GM12878 (cell line): ENCODE measurements at regions not wholly inside any gene's neighbourhood (a gene's known extent, or its start where the extent isn't known, plus 50 kb on each side); places are given as distances from the start of the nearest gene placed in this dataset.

Experiments used
- BMI1 ChIP-seq: fragments of 450-650 bp; IDR thresholded peaks from 2 replicates; pipeline ENCODE4 v1.6.1; 2016; ENCODE audit warnings: mild to moderate bottlenecking, moderate library complexity, borderline replicate concordance
- CEBPB ChIP-seq, 2 experiments: fragments of 150-350 bp in 1 of 2; IDR thresholded peaks; 2 replicates each; pipeline ENCODE4 v1.6.1; 2012 to 2014; ENCODE audit warnings: low read depth in 2 of 2, low read length in 2 of 2, borderline replicate concordance in 1 of 2, inconsistent platforms in 1 of 2
- DPF2 ChIP-seq: fragments of 450-650 bp; IDR thresholded peaks from 2 replicates; pipeline ENCODE4 v1.6.1; 2017; ENCODE audit warnings: mild to moderate bottlenecking
- GABPA ChIP-seq: IDR thresholded peaks from 2 replicates; pipeline ENCODE4 v1.6.1; 2014; ENCODE audit warnings: antibody characterized with exemption, low read depth, mild to moderate bottlenecking, inconsistent platforms
- MAX ChIP-seq: IDR thresholded peaks from 2 replicates; pipeline ENCODE4 v1.6.1; 2012; ENCODE audit warnings: low read depth, low read length, improper control_type of control experiment
- MTA2 ChIP-seq: fragments of 450-650 bp; IDR thresholded peaks from 2 replicates; pipeline ENCODE4 v1.6.1; 2016; ENCODE audit warnings: low read depth, mild to moderate bottlenecking, moderate library complexity
- RAD51 ChIP-seq: fragments of 450-650 bp; IDR thresholded peaks from 2 replicates; pipeline ENCODE4 v1.6.1; 2016; ENCODE audit warnings: moderate library complexity, mild to moderate bottlenecking, inconsistent platforms
- TF ChIP-seq, protein P1 (sequence below): fragments of 450-650 bp; IDR thresholded peaks from 2 replicates; pipeline ENCODE4 v1.6.1; 2017; ENCODE audit warnings: mild to moderate bottlenecking, moderate library complexity
- TF ChIP-seq, protein P2 (sequence below): fragments of 450-650 bp; formaldehyde crosslinking; IDR thresholded peaks from 2 replicates; pipeline ENCODE4 v1.4.0; 2020; ENCODE audit warnings: mild to moderate bottlenecking, moderate library complexity

DNA sequence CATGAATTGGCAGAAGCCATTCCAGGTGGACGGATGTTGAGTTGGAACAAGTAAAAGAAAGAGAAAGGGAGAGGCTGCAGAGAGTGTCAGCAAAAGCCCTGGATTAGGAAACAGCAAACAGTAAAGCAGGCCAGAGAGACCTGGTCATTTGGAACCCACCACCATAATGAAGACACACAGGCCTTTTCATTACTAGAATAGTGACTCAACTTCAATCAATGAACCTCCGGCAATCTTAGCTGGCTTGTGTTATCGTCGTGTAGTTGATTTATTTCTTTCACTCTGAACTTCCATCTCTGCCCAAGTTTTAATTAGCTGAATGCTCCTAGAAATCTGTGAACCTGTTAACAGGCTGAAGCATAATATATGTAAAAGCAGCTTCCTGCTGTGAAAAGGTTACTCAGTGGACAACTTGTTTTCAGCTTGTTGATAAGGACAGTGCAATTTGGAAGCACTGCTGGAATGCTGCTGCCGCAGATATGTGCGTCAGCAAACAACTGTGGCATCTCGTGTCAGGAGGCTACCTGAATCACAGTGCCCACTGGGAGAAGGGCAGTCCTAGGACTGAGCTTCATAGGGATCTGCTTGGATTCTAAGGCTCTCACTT is 68.8 kb downstream of the SPANXN4 start (continued):
- TF ChIP-seq, protein P1, sequence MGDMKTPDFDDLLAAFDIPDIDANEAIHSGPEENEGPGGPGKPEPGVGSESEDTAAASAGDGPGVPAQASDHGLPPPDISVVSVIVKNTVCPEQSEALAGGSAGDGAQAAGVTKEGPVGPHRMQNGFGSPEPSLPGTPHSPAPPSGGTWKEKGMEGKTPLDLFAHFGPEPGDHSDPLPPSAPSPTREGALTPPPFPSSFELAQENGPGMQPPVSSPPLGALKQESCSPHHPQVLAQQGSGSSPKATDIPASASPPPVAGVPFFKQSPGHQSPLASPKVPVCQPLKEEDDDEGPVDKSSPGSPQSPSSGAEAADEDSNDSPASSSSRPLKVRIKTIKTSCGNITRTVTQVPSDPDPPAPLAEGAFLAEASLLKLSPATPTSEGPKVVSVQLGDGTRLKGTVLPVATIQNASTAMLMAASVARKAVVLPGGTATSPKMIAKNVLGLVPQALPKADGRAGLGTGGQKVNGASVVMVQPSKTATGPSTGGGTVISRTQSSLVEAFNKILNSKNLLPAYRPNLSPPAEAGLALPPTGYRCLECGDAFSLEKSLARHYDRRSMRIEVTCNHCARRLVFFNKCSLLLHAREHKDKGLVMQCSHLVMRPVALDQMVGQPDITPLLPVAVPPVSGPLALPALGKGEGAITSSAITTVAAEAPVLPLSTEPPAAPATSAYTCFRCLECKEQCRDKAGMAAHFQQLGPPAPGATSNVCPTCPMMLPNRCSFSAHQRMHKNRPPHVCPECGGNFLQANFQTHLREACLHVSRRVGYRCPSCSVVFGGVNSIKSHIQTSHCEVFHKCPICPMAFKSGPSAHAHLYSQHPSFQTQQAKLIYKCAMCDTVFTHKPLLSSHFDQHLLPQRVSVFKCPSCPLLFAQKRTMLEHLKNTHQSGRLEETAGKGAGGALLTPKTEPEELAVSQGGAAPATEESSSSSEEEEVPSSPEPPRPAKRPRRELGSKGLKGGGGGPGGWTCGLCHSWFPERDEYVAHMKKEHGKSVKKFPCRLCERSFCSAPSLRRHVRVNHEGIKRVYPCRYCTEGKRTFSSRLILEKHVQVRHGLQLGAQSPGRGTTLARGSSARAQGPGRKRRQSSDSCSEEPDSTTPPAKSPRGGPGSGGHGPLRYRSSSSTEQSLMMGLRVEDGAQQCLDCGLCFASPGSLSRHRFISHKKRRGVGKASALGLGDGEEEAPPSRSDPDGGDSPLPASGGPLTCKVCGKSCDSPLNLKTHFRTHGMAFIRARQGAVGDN = no peak
- TF ChIP-seq MTA2 (no peak), BMI1 (no peak), MAX (no peak), DPF2 (no peak), GABPA (no peak), CEBPB (IDR thresholded peaks at IDR 0.05; ENCODE audit: borderline replicate concordance in 1 of 2, low read depth in 2 of 2, low read length in 2 of 2) (no peak), RAD51 (no peak)
- TF ChIP-seq, protein P2, sequence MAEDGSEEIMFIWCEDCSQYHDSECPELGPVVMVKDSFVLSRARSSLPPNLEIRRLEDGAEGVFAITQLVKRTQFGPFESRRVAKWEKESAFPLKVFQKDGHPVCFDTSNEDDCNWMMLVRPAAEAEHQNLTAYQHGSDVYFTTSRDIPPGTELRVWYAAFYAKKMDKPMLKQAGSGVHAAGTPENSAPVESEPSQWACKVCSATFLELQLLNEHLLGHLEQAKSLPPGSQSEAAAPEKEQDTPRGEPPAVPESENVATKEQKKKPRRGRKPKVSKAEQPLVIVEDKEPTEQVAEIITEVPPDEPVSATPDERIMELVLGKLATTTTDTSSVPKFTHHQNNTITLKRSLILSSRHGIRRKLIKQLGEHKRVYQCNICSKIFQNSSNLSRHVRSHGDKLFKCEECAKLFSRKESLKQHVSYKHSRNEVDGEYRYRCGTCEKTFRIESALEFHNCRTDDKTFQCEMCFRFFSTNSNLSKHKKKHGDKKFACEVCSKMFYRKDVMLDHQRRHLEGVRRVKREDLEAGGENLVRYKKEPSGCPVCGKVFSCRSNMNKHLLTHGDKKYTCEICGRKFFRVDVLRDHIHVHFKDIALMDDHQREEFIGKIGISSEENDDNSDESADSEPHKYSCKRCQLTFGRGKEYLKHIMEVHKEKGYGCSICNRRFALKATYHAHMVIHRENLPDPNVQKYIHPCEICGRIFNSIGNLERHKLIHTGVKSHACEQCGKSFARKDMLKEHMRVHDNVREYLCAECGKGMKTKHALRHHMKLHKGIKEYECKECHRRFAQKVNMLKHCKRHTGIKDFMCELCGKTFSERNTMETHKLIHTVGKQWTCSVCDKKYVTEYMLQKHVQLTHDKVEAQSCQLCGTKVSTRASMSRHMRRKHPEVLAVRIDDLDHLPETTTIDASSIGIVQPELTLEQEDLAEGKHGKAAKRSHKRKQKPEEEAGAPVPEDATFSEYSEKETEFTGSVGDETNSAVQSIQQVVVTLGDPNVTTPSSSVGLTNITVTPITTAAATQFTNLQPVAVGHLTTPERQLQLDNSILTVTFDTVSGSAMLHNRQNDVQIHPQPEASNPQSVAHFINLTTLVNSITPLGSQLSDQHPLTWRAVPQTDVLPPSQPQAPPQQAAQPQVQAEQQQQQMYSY = no peak
